ENCODE measurements at regions not wholly inside any gene's neighbourhood (a gene's known extent, or its start where the extent isn't known, plus 50 kb on each side); places are given as distances from the start of the nearest gene placed in this dataset.

DNA sequence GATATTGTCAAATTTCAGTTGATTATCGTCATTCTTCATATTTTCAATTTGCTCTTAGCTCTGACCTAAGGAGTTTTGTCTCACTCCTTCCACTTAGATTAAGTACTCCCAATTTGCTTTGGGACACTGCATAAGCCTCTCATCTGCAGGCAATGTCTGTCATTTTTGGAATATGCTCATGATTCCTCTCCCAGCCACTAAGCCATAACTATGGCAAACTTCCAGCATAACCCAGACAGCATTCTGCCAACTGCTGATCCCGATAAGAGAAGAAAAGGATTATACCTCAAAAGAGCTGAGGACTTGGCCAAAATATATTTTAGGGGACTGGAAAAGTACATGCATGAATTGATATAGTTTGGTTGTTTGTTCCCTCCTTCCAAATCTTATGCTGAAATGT is 444.4 kb downstream of the GABRG1 start (continued):
- TF ChIP-seq, protein P1, sequence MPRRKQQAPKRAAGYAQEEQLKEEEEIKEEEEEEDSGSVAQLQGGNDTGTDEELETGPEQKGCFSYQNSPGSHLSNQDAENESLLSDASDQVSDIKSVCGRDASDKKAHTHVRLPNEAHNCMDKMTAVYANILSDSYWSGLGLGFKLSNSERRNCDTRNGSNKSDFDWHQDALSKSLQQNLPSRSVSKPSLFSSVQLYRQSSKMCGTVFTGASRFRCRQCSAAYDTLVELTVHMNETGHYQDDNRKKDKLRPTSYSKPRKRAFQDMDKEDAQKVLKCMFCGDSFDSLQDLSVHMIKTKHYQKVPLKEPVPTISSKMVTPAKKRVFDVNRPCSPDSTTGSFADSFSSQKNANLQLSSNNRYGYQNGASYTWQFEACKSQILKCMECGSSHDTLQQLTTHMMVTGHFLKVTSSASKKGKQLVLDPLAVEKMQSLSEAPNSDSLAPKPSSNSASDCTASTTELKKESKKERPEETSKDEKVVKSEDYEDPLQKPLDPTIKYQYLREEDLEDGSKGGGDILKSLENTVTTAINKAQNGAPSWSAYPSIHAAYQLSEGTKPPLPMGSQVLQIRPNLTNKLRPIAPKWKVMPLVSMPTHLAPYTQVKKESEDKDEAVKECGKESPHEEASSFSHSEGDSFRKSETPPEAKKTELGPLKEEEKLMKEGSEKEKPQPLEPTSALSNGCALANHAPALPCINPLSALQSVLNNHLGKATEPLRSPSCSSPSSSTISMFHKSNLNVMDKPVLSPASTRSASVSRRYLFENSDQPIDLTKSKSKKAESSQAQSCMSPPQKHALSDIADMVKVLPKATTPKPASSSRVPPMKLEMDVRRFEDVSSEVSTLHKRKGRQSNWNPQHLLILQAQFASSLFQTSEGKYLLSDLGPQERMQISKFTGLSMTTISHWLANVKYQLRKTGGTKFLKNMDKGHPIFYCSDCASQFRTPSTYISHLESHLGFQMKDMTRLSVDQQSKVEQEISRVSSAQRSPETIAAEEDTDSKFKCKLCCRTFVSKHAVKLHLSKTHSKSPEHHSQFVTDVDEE (CRISPR knock-in tag; IDR thresholded peaks at IDR 0.05), result no peak
- TF ChIP-seq CSDC2 (CRISPR knock-in tag; IDR thresholded peaks at IDR 0.05) (no peak), GLIS3 (CRISPR knock-in tag; IDR thresholded peaks at IDR 0.05) (no peak), OSR1 (CRISPR knock-in tag; IDR thresholded peaks at IDR 0.05) (no peak), PPARA (CRISPR knock-in tag; IDR thresholded peaks at IDR 0.05; ENCODE audit: borderline replicate concordance) (no peak), ZNF70 (CRISPR knock-in tag; IDR thresholded peaks at IDR 0.05) (no peak)

DNA sequence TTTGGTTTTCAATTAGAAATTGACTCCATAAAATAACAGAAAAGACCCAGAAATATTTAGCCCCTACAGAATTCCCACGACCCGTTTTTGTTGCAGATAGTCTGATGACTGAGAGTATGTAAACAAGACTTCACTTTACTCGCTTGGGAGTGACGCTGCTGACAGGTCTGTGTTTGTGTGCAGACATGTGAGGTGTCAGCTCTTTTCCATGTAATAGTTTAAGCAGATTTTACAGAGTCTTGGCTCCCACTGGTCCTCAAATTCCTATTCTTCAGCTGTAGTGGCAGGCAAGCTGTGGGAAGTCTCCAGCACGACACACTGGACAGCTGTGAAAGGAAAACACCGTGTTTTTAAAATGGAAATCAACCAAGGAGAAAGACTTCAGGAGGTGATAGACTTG is 455.7 kb downstream of the GABRG1 start:
- no peak for ATAC-seq
- TF ChIP-seq ZFP3 (CRISPR knock-in tag; IDR thresholded peaks at IDR 0.05) (no peak), TOX (CRISPR knock-in tag; IDR thresholded peaks at IDR 0.05; ENCODE audit: borderline replicate concordance) (no peak), PPARA (CRISPR knock-in tag; IDR thresholded peaks at IDR 0.05; ENCODE audit: borderline replicate concordance) (no peak), RARB (CRISPR knock-in tag; IDR thresholded peaks at IDR 0.05) (no peak), BACH2 (CRISPR knock-in tag; IDR thresholded peaks at IDR 0.05; ENCODE audit: borderline replicate concordance) (no peak), ZFP30 (CRISPR knock-in tag; IDR thresholded peaks at IDR 0.05) (no peak), ESRRG (CRISPR knock-in tag; IDR thresholded peaks at IDR 0.05) (no peak), CSDC2 (CRISPR knock-in tag; IDR thresholded peaks at IDR 0.05) (no peak), ZNF8 (CRISPR knock-in tag; IDR thresholded peaks at IDR 0.05) (no peak)
- TF ChIP-seq, protein P2, sequence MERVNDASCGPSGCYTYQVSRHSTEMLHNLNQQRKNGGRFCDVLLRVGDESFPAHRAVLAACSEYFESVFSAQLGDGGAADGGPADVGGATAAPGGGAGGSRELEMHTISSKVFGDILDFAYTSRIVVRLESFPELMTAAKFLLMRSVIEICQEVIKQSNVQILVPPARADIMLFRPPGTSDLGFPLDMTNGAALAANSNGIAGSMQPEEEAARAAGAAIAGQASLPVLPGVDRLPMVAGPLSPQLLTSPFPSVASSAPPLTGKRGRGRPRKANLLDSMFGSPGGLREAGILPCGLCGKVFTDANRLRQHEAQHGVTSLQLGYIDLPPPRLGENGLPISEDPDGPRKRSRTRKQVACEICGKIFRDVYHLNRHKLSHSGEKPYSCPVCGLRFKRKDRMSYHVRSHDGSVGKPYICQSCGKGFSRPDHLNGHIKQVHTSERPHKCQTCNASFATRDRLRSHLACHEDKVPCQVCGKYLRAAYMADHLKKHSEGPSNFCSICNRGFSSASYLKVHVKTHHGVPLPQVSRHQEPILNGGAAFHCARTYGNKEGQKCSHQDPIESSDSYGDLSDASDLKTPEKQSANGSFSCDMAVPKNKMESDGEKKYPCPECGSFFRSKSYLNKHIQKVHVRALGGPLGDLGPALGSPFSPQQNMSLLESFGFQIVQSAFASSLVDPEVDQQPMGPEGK (CRISPR knock-in tag; IDR thresholded peaks at IDR 0.05; ENCODE audit: borderline replicate concordance), result no peak
- TF ChIP-seq, protein P1 (CRISPR knock-in tag; IDR thresholded peaks at IDR 0.05), result no peak

- ATAC-seq, result no peak
- no peak for TF ChIP-seq TCF4 (CRISPR knock-in tag; IDR thresholded peaks at IDR 0.05; ENCODE audit: borderline replicate concordance)
- TF ChIP-seq, protein P3, sequence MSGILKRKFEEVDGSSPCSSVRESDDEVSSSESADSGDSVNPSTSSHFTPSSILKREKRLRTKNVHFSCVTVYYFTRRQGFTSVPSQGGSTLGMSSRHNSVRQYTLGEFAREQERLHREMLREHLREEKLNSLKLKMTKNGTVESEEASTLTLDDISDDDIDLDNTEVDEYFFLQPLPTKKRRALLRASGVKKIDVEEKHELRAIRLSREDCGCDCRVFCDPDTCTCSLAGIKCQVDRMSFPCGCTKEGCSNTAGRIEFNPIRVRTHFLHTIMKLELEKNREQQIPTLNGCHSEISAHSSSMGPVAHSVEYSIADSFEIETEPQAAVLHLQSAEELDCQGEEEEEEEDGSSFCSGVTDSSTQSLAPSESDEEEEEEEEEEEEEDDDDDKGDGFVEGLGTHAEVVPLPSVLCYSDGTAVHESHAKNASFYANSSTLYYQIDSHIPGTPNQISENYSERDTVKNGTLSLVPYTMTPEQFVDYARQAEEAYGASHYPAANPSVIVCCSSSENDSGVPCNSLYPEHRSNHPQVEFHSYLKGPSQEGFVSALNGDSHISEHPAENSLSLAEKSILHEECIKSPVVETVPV (CRISPR knock-in tag; IDR thresholded peaks at IDR 0.05), result no peak
- TF ChIP-seq ZFP30 (CRISPR knock-in tag; IDR thresholded peaks at IDR 0.05), result no peak
- no peak for TF ChIP-seq RARB (CRISPR knock-in tag; IDR thresholded peaks at IDR 0.05)
- no peak for TF ChIP-seq TOX (CRISPR knock-in tag; IDR thresholded peaks at IDR 0.05; ENCODE audit: borderline replicate concordance)
- no peak for TF ChIP-seq CSDC2 (CRISPR knock-in tag; IDR thresholded peaks at IDR 0.05)
- no peak for TF ChIP-seq ZFP3 (CRISPR knock-in tag; IDR thresholded peaks at IDR 0.05)
- TF ChIP-seq, protein P4, sequence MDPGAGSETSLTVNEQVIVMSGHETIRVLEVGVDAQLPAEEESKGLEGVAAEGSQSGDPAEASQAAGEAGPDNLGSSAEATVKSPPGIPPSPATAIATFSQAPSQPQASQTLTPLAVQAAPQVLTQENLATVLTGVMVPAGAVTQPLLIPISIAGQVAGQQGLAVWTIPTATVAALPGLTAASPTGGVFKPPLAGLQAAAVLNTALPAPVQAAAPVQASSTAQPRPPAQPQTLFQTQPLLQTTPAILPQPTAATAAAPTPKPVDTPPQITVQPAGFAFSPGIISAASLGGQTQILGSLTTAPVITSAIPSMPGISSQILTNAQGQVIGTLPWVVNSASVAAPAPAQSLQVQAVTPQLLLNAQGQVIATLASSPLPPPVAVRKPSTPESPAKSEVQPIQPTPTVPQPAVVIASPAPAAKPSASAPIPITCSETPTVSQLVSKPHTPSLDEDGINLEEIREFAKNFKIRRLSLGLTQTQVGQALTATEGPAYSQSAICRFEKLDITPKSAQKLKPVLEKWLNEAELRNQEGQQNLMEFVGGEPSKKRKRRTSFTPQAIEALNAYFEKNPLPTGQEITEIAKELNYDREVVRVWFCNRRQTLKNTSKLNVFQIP (CRISPR knock-in tag; IDR thresholded peaks at IDR 0.05; ENCODE audit: borderline replicate concordance, low read depth), result no peak
- no peak for TF ChIP-seq ZNF565 (CRISPR knock-in tag; conservative IDR thresholded peaks at IDR 0.05; ENCODE audit: low read depth)
- TF ChIP-seq, protein P2 (CRISPR knock-in tag; IDR thresholded peaks at IDR 0.05; ENCODE audit: borderline replicate concordance), result no peak
- no peak for TF ChIP-seq ISL1 (CRISPR knock-in tag; IDR thresholded peaks at IDR 0.05)
- TF ChIP-seq ARNTL (CRISPR knock-in tag; IDR thresholded peaks at IDR 0.05; ENCODE audit: borderline replicate concordance, low read depth), result no peak
Measured at GRCh38 chr4:45663628-45664081, 460.2 kb downstream of the GABRG1 start.

Data from SK-N-SH treated with all-trans-retinoic acid at 6 μM for 48 hours (cell line).